MM.1S (cell line): ENCODE measurements at regions not wholly inside any gene's neighbourhood (a gene's known extent, or its start where the extent isn't known, plus 50 kb on each side); places are given as distances from the start of the nearest gene placed in this dataset.

Experiments
- DNase-seq: peaks from one replicate; pipeline ENCODE4 v3.0.0-alpha.2; 2015
- H2AFZ ChIP-seq: fragments of 300-600 bp; sonication (generic); 2 replicates; pipeline ENCODE4 v1.6.0; 2016; ENCODE audit warnings: antibody characterized with exemption, low read length
- H3F3A ChIP-seq: fragments of 300-600 bp; sonication (generic); 2 replicates; pipeline ENCODE4 v1.6.1; 2016; ENCODE audit warnings: mild to moderate bottlenecking, antibody characterized with exemption, low read length, moderate library complexity, mixed read lengths; ENCODE audit not compliant: insufficient read depth
- H3K27ac ChIP-seq: fragments of 300-600 bp; sonication (generic); 2 replicates; pipeline ENCODE4 v1.5.1; 2016; ENCODE audit warnings: mild to moderate bottlenecking, low read length
- H3K27me3 ChIP-seq: fragments of 300-600 bp; sonication (generic); replicated peaks from 2 replicates; pipeline ENCODE4 v1.6.0; 2016; ENCODE audit warnings: low read length; ENCODE audit not compliant: insufficient read depth
- H3K36me3 ChIP-seq: fragments of 300-600 bp; sonication (generic); replicated peaks from 2 replicates; pipeline ENCODE4 v1.6.1; 2016; ENCODE audit warnings: mild to moderate bottlenecking, low read length, mixed read lengths; ENCODE audit not compliant: insufficient read depth
- H3K4me1 ChIP-seq: fragments of 300-600 bp; sonication (generic); 2 replicates; pipeline ENCODE4 v1.6.1; 2016; ENCODE audit warnings: low read length, mixed read lengths
- H3K4me2 ChIP-seq: fragments of 300-600 bp; sonication (generic); 2 replicates; pipeline ENCODE4 v1.6.0; 2016; ENCODE audit warnings: low read depth, low read length
- H3K4me3 ChIP-seq: fragments of 300-600 bp; sonication (generic); 2 replicates; pipeline ENCODE4 v1.5.1; 2016; ENCODE audit warnings: low read length, mixed read lengths
- H3K79me2 ChIP-seq: fragments of 300-600 bp; sonication (generic); 2 replicates; pipeline ENCODE4 v1.6.1; 2016; ENCODE audit warnings: mixed run types, low read length, mixed read lengths
- H3K9ac ChIP-seq: fragments of 300-600 bp; sonication (generic); 2 replicates; pipeline ENCODE4 v1.6.1; 2016; ENCODE audit warnings: low read length, mixed read lengths
- H3K9me2 ChIP-seq: fragments of 300-600 bp; sonication (generic); replicated peaks from 2 replicates; pipeline ENCODE4 v1.6.1; 2016; ENCODE audit warnings: mild to moderate bottlenecking, low read length, mixed read lengths; ENCODE audit not compliant: insufficient read depth
- H3K9me3 ChIP-seq: fragments of 300-600 bp; sonication (generic); replicated peaks from 2 replicates; pipeline ENCODE4 v1.6.1; 2016; ENCODE audit warnings: mild to moderate bottlenecking, low read length, mixed read lengths; ENCODE audit not compliant: insufficient read depth
- H4K20me1 ChIP-seq: fragments of 300-600 bp; sonication (generic); 2 replicates; pipeline ENCODE4 v1.6.1; 2016; ENCODE audit warnings: mild to moderate bottlenecking, low read length, moderate library complexity, mixed read lengths; ENCODE audit not compliant: insufficient read depth
- CTCF ChIP-seq: fragments of 300-600 bp; sonication (generic); IDR thresholded peaks from 2 replicates; pipeline ENCODE4 v1.5.1; 2016; ENCODE audit warnings: antibody characterized with exemption, low read length, mixed read lengths
- EZH2 ChIP-seq: fragments of 300-600 bp; sonication (generic); optimal IDR thresholded peaks from 2 replicates; pipeline ENCODE3; 2017; ENCODE audit warnings: low read depth, mild to moderate bottlenecking, antibody characterized with exemption, low read length, mixed read lengths
- EZH2phosphoT487 ChIP-seq: fragments of 300-600 bp; sonication (generic); IDR thresholded peaks from 2 replicates; pipeline ENCODE4 v1.6.1; 2018; ENCODE audit warnings: antibody characterized with exemption, low read length

GRCh38 chr5:43996221-43996620 is 393.0 kb downstream of the FGF10 start:
- no peaks in the 10 kb centered on the region for H3K79me2 ChIP-seq
- no peak for DNase-seq
- no peaks in the 10 kb centered on the region for H3K27me3 ChIP-seq
- H3F3A ChIP-seq: no peaks in the 10 kb centered on the region
- H3K27ac ChIP-seq: no peak overlapping the region
- no peak for TF ChIP-seq EZH2
- TF ChIP-seq CTCF: no peak
- TF ChIP-seq EZH2phosphoT487: no peak
- H3K4me2 ChIP-seq: no peak overlapping the region
- H3K9me3 ChIP-seq: no peaks in the 10 kb centered on the region
- no peaks in the 10 kb centered on the region for H3K4me1 ChIP-seq
- no peak overlapping the region for H3K4me3 ChIP-seq
- no peaks in the 10 kb centered on the region for H3K36me3 ChIP-seq
- H3K9me2 ChIP-seq: no peaks in the 10 kb centered on the region
- H2AFZ ChIP-seq: no peak overlapping the region
- H3K9ac ChIP-seq: no peak overlapping the region
- no peaks in the 10 kb centered on the region for H4K20me1 ChIP-seq

- Histone ChIP-seq H3K4me2 (no peak overlapping the region), H3K27ac (no peak overlapping the region), H3K36me3 (no peaks in the 10 kb centered on the region), H2AFZ (no peak overlapping the region), H3K4me1 (no peaks in the 10 kb centered on the region), H3K9me3 (no peaks in the 10 kb centered on the region), H3F3A (no peaks in the 10 kb centered on the region), H3K4me3 (no peak overlapping the region), H3K9ac (no peak overlapping the region), H3K9me2 (no peaks in the 10 kb centered on the region), H4K20me1 (no peaks in the 10 kb centered on the region), H3K27me3 (no peaks in the 10 kb centered on the region), H3K79me2 (no peaks in the 10 kb centered on the region)
- TF ChIP-seq CTCF (no peak), EZH2phosphoT487 (no peak), EZH2 (no peak)
- DNase-seq: no peak
Observed at GRCh38 chr5:43994352-43994708, 391.4 kb downstream of the NNT start.

- H4K20me1 ChIP-seq: no peaks in the 10 kb centered on the region
- no peaks in the 10 kb centered on the region for H3F3A ChIP-seq
- no peaks in the 10 kb centered on the region for H3K4me1 ChIP-seq
- H3K27me3 ChIP-seq: no peaks in the 10 kb centered on the region
- H3K4me2 ChIP-seq: no peak overlapping the region
- H3K9me3 ChIP-seq: no peaks in the 10 kb centered on the region
- H3K27ac ChIP-seq: no peak overlapping the region
- no peaks in the 10 kb centered on the region for H3K36me3 ChIP-seq
- H2AFZ ChIP-seq: no peak overlapping the region
- H3K79me2 ChIP-seq: no peaks in the 10 kb centered on the region
- no peak overlapping the region for H3K4me3 ChIP-seq
- TF ChIP-seq EZH2 (no peak), EZH2phosphoT487 (no peak), CTCF (no peak)
- no peak for DNase-seq
- no peak overlapping the region for H3K9ac ChIP-seq
- no peaks in the 10 kb centered on the region for H3K9me2 ChIP-seq
Observed at GRCh38 chr5:43993634-43994351, 390.8 kb downstream of the NNT start.
